Hypothalamus (tissue), 51 donors: ENCODE measurements at regions not wholly inside any gene's neighbourhood (a gene's known extent, or its start where the extent isn't known, plus 50 kb on each side); places are given as distances from the start of the nearest gene placed in this dataset.

ENCODE experiments used
- DNase-seq, 51 donors: peaks; one replicate each; lab custom pipeline; 2025; lab: John Stamatoyannopoulos, UW

GRCh38 chr2:41803361-41803760 is 244.5 kb upstream of the PKDCC start:
- no peak for DNase-seq

DNA sequence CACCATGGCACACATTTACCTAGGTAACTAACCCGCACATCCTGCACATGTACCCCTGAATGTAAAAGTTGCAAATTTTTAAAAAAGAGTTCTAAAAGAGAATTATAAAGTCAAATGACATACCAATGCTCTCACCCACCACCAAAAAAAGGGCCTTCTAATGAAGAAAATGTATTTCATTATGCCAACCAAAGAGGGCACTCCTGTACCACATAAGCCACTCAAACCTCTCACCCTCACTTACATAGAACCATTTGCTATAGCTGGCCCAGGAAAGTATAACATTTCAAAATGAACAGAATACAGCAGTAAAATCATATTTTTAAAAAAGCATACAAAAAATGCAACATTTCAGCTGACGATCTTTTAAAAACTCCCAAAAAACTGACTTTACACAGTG is 241.5 kb upstream of the PKDCC start:
- no peak for DNase-seq

DNA sequence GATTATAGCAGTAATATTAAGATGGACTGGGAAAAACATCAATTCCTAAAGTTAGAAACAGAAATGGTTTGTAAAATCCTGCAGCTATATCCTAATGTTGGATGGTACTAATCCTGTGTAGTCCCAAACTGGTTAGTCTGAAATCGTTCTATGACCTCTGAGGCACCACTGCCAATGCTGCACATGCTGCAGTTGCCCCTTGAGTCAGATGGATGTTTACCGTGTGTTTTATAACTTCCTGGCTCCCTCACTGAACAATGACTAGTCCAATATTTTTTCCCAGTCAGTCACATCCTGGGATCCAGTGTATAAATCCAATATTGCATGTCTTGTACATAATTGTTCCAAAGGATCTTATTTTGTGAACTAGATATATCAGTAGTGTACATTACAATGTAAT is 226.7 kb upstream of the PKDCC start:
- DNase-seq: no peak

- DNase-seq: no peak
Observed at GRCh38 chr2:41826921-41827320, 220.9 kb upstream of the PKDCC start.

- DNase-seq: no peak
Observed at GRCh38 chr2:41827354-41827971, 220.4 kb upstream of the PKDCC start.

DNA sequence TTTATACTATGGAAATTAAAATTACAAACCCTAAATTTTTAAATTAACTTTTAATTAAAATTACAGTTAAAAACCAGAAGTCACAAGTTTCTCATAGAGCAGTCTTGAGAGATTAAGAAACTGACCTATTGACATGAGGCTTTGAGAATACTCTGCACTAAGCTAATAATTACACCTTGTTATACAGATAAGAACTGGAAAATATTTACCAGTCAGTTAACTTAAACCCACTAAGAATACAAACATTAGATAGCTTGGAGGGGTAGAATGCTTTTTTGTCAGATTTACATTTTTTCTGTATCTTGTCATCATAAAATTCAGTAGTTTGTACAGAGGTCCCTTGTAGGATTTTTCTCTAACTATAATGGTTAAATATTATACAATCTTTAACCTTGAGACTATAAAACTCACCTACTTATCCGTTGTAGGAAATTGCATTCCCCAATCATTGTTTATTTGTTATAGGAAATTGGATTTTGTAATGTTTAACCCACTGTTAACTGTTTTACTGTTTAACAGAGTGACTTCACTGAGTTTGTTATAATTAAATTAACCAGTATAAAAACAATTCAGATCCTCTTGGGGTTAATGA is 219.7 kb upstream of the PKDCC start:
- no peak for DNase-seq

DNA sequence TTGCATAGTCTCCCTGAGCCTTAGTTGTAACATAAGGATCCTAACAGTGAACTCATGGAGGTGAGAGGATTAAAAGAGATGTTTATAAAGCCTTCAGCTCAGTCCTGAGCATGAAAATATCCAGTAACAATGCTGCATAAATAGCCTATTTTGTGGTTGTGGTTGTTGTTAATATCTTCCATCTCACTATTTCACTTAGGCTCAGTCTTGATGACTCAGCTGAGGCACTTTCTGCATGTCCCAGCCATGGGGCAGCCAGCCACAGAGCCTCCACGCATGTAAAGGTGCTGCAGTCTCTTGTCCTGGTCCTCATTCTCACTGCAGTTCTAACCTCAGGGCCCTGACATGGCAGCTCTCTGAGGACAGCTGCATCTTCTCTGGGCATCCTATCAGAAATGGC is 218.8 kb upstream of the PKDCC start:
- DNase-seq: no peak

GRCh38 chr2:41830600-41830999 is 217.2 kb upstream of the PKDCC start:
- no peak for DNase-seq

DNA sequence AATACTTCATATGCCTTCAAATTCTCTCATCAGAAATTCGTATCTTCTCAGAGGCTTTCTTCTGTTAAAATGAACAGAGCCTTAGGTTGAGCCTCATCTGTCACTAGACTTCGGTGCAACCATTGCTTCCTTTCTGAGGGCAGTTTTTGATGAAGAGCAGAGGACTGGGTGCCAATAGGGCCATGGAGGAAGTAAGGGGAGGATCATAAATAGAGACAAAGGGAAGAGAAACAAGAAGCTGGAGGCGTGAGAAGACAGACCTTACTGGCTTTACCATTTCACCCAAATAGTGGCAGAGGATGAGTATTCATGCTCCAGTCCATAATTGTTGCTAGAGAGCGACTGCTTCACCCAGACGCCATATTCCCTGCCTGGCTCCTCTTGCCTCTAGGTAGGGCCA is 215.6 kb upstream of the PKDCC start:
- DNase-seq: no peak

DNA sequence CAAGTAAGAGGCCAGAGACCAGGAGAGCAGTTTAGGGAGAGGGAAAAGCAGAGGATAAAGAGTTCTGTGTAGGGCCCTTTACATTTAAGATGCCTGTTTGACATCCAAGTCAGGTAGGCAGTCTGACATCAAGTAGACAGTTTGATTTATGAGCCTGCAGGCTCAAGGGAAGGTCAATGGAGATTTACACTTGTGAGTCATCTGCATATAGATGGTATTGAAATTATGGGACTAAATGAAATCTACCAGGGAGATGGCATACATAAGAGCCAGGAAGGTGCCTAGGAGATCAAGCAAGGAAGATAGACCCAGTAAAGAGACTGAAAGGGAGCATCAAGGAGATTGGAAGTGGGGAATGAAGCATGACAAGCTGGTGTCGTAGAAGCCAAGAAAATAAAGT is 212.4 kb upstream of the PKDCC start:
- DNase-seq: no peak

GRCh38 chr2:41836948-41837347 is 210.9 kb upstream of the PKDCC start:
- DNase-seq: no peak

- no peak for DNase-seq
Observed at GRCh38 chr2:41837610-41838009, 210.2 kb upstream of the PKDCC start.

DNA sequence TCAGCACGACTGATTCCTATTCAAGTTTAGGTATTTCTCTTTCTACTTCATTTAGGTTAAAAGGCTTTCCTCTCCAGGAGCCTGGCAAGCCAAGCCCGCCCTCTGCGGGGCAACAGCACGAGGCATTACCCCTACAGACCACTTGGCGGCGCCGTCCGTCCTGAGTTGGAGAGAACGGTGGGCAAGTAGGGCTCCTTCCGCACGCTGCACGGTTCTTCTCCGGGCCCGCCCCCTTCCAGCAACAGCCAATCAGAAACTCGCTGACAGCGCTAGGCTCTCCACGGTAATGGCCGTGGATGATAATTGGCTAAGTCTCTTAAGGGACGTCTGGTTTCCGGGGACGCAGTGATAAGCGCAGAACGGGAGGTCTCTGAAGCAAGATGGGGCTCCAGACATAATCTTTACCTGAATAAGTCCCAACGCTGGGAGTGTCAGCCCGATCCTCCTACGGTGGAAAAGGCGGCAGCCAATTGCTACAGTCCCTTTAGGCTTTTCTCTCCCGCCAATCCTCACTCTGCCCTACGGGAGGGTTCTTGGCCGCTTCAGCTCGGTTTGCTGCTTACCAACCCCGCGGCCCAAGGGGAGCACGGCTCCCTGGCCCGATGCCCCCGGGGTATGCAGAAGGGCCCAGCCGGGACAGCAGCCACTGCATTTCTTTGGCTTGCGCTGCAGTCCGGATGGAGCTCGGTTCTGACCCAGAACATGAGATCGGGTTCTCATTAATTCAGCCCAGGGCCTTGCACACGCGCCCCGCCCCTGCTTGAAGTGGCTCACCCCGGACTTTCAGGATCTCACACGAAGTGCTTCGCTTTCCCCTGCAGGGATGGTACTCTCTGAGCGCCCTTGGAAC is 206.9 kb upstream of the PKDCC start:
- peak; percentile 49 to 98 (median 92) for DNase-seq

- DNase-seq: no peak
Observed at GRCh38 chr2:41846962-41847361, 200.9 kb upstream of the PKDCC start.

GRCh38 chr2:41847744-41848441 is 199.9 kb upstream of the PKDCC start:
- no peak for DNase-seq

GRCh38 chr2:41851554-41851953 is 196.3 kb upstream of the PKDCC start:
- DNase-seq: no peak

GRCh38 chr2:41853427-41854191 is 194.2 kb upstream of the PKDCC start:
- peak in 24 of 51 donors; percentile 1 to 64 (median 15) for DNase-seq

DNA sequence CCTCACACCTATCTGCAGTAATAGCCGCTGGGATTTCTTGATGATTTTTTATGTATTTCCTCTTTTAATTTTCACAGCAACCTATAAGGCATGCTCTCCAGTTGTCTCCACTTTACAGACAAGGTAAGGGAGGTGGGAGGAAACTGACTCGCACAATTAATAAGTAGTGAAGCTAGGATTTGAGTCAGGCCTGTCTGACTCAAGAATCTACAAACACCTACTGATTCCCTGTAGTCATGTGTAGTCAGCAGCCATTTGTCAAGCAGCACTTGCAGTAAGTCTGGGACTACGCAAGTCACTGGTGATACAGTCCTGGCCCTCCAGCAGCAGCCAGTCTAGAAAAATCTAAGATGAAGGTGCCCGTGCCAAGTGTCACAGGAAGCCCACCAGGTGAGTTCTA is 193.6 kb upstream of the PKDCC start:
- DNase-seq: no peak

GRCh38 chr2:41856946-41857345 is 190.9 kb upstream of the PKDCC start:
- no peak for DNase-seq
